ENCODE measurements at regions not wholly inside any gene's neighbourhood (a gene's known extent, or its start where the extent isn't known, plus 50 kb on each side); places are given as distances from the start of the nearest gene placed in this dataset.
"Not testable (repeated sequence)": the region's sequence is repeated elsewhere in the genome, so short reads cannot be mapped to it uniquely, and the experiment has no call there.

- DNase-seq (ENCODE audit: low spot score) = peak; percentile 1
These were observed 57.2 kb downstream of the BMP15 start for GRCh38 chrX:50967736-50968135.

- DNase-seq (ENCODE audit: low spot score) = not testable (repeated sequence)
These were observed 58.5 kb downstream of the BMP15 start for GRCh38 chrX:50968871-50969635.

- peak; percentile 19 for DNase-seq (ENCODE audit: low spot score)
These were observed 60.9 kb downstream of the BMP15 start for GRCh38 chrX:50971395-50971794.

- no peak for DNase-seq (ENCODE audit: low spot score)
These were observed 62.7 kb downstream of the BMP15 start for GRCh38 chrX:50973199-50973598.

GRCh38 chrX:50978920-50979682 lies 68.6 kb downstream of the BMP15 start:
- no peak for DNase-seq (ENCODE audit: low spot score)

GRCh38 chrX:50980251-50980650 lies 69.7 kb downstream of the BMP15 start:
- DNase-seq (ENCODE audit: low spot score) = no peak

- peak; percentile 28 for DNase-seq (ENCODE audit: low spot score)
These were observed 78.1 kb downstream of the BMP15 start for GRCh38 chrX:50988649-50989048.

- no peak for DNase-seq (ENCODE audit: low spot score)
These were observed 86.4 kb downstream of the BMP15 start for GRCh38 chrX:50996930-50997329.

GRCh38 chrX:51000384-51000783 lies 89.8 kb downstream of the BMP15 start:
- not testable (repeated sequence) for DNase-seq (ENCODE audit: low spot score)

- DNase-seq (ENCODE audit: low spot score) = not testable (repeated sequence)
These were observed 91.4 kb downstream of the BMP15 start for GRCh38 chrX:51001733-51002632.

- no peak for DNase-seq (ENCODE audit: low spot score)
These were observed 95.5 kb downstream of the BMP15 start for GRCh38 chrX:51006064-51006463.

- DNase-seq (ENCODE audit: low spot score) = no peak
These were observed 113.7 kb downstream of the BMP15 start for GRCh38 chrX:51024106-51024696.

- DNase-seq (ENCODE audit: low spot score) = no peak
These were observed 116.3 kb downstream of the BMP15 start for GRCh38 chrX:51026862-51027261.

- DNase-seq (ENCODE audit: low spot score) = no peak
These were observed 125.2 kb downstream of the BMP15 start for GRCh38 chrX:51035746-51036145.

GRCh38 chrX:51047950-51048349 lies 137.4 kb downstream of the BMP15 start:
- DNase-seq (ENCODE audit: low spot score) = peak; percentile 2

GRCh38 chrX:51053741-51054140 lies 143.2 kb downstream of the BMP15 start:
- DNase-seq (ENCODE audit: low spot score) = no peak

- DNase-seq (ENCODE audit: low spot score) = no peak
These were observed 187.5 kb downstream of the BMP15 start for GRCh38 chrX:51098046-51098445.

- DNase-seq (ENCODE audit: low spot score) = not testable (repeated sequence)
These were observed 208.8 kb downstream of the BMP15 start for GRCh38 chrX:51119058-51119926.

- not testable (repeated sequence) for DNase-seq (ENCODE audit: low spot score)
These were observed 206.9 kb upstream of the NUDT10 start for GRCh38 chrX:51125743-51126142.

GRCh38 chrX:51144828-51145442 lies 187.7 kb upstream of the NUDT10 start:
- peak; percentile 22 for DNase-seq (ENCODE audit: low spot score)

All from SW480 (cell line).